ENCODE measurements at regions not wholly inside any gene's neighbourhood (a gene's known extent, or its start where the extent isn't known, plus 50 kb on each side); places are given as distances from the start of the nearest gene placed in this dataset.

GRCh38 chr17:54270499-54270898, 447.8 kb downstream of the KIF2B start:
- Histone ChIP-seq H3K9me3 (no peaks in the 10 kb centered on the region), H3K36me3 (no peaks in the 10 kb centered on the region), H3K4me1 (no peaks in the 10 kb centered on the region), H3K27me3 (no peaks in the 10 kb centered on the region), H3K4me3 (ENCODE audit: low read depth, low read length) (no peak overlapping the region)
- TF ChIP-seq, protein P1, sequence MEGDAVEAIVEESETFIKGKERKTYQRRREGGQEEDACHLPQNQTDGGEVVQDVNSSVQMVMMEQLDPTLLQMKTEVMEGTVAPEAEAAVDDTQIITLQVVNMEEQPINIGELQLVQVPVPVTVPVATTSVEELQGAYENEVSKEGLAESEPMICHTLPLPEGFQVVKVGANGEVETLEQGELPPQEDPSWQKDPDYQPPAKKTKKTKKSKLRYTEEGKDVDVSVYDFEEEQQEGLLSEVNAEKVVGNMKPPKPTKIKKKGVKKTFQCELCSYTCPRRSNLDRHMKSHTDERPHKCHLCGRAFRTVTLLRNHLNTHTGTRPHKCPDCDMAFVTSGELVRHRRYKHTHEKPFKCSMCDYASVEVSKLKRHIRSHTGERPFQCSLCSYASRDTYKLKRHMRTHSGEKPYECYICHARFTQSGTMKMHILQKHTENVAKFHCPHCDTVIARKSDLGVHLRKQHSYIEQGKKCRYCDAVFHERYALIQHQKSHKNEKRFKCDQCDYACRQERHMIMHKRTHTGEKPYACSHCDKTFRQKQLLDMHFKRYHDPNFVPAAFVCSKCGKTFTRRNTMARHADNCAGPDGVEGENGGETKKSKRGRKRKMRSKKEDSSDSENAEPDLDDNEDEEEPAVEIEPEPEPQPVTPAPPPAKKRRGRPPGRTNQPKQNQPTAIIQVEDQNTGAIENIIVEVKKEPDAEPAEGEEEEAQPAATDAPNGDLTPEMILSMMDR (IDR thresholded peaks at IDR 0.05; ENCODE audit: low read depth, low read length) = no peak
- DNase-seq = no peak

GRCh38 chr17:54277868-54278267, 455.1 kb downstream of the KIF2B start:
- DNase-seq = no peak
- H3K27me3 ChIP-seq = peaks cover 3% of the 10 kb centered on the region; the same call in 1 of the 2 replicates
- H3K36me3 ChIP-seq = no peaks in the 10 kb centered on the region
- H3K4me3 ChIP-seq (ENCODE audit: low read depth, low read length) = no peak overlapping the region
- H3K9me3 ChIP-seq = no peaks in the 10 kb centered on the region
- TF ChIP-seq, protein P1 (IDR thresholded peaks at IDR 0.05; ENCODE audit: low read depth, low read length) = no peak
- H3K4me1 ChIP-seq = no peaks in the 10 kb centered on the region

GRCh38 chr17:54280741-54281140, 458.0 kb downstream of the KIF2B start:
- no peaks in the 10 kb centered on the region for H3K36me3 ChIP-seq
- no peak for DNase-seq

GRCh38 chr17:54282886-54283285, 460.2 kb downstream of the KIF2B start:
- TF ChIP-seq, protein P1 (IDR thresholded peaks at IDR 0.05; ENCODE audit: low read depth, low read length) = no peak
- no peak for DNase-seq
- Histone ChIP-seq H3K4me3 (ENCODE audit: low read depth, low read length) (no peak overlapping the region), H3K36me3 (no peaks in the 10 kb centered on the region), H3K27me3 (peaks cover 3% of the 10 kb centered on the region; the same call in 1 of the 2 replicates), H3K4me1 (no peaks in the 10 kb centered on the region), H3K9me3 (no peaks in the 10 kb centered on the region)

More at GRCh38 chr17:54280741-54281140, 458.0 kb downstream of the KIF2B start:
- Histone ChIP-seq H3K9me3 (no peaks in the 10 kb centered on the region), H3K27me3 (peaks cover 3% of the 10 kb centered on the region; the same call in 1 of the 2 replicates), H3K4me1 (no peaks in the 10 kb centered on the region), H3K4me3 (ENCODE audit: low read depth, low read length) (no peak overlapping the region)
- TF ChIP-seq, protein P1 (IDR thresholded peaks at IDR 0.05; ENCODE audit: low read depth, low read length) = no peak

DNA sequence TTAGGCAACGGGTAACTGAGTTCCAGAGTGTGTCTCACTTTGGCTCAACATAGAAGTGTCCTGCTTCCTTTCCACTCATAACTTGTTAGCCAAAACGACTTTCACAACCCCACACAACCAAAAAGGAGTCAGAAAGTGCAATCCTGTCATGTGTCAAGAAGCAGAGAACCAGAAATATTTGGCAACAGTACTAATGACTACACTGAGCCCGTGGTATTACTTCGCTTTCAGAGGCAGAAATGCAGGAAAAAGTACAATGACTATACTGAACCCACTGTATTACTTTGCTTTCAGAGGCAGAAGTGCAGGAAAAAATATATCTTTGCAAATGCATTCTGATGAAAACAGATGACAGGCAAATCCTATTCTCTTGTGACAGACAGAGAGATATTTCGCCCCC, 484.6 kb downstream of the KIF2B start:
- Histone ChIP-seq H3K36me3 (no peaks in the 10 kb centered on the region), H3K4me1 (no peaks in the 10 kb centered on the region)

DNA sequence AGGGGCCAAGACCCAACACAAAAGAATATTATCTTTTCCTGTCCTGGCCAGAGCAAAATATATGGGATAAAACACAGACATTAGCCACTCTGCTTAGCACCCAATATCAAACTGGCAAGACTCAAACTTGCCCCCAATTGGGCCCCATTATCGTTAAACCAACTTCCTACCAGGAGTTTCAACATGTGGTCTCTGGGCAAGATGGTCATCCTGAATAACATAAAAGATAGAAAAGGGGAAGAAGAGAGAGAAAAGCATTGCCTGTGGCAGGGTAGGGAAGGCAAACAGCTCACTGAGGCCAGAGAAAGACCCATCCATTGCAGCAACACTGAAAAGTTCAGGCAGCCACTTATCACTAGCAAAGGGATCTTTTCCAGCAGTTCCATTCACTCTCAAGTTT, 502.1 kb downstream of the KIF2B start:
- DNase-seq = no peak
- Histone ChIP-seq H3K4me1 (no peaks in the 10 kb centered on the region), H3K27me3 (no peaks in the 10 kb centered on the region), H3K36me3 (no peaks in the 10 kb centered on the region), H3K9me3 (no peaks in the 10 kb centered on the region), H3K4me3 (ENCODE audit: low read depth, low read length) (no peak overlapping the region)
- TF ChIP-seq, protein P1 (IDR thresholded peaks at IDR 0.05; ENCODE audit: low read depth, low read length) = no peak

More for the DNA sequence above, 484.6 kb downstream of the KIF2B start:
- no peaks in the 10 kb centered on the region for H3K27me3 ChIP-seq
- H3K9me3 ChIP-seq = no peaks in the 10 kb centered on the region
- TF ChIP-seq, protein P1 (IDR thresholded peaks at IDR 0.05; ENCODE audit: low read depth, low read length) = no peak
- H3K4me3 ChIP-seq (ENCODE audit: low read depth, low read length) = no peak overlapping the region
- no peak for DNase-seq
